ENCODE measurements at regions not wholly inside any gene's neighbourhood (a gene's known extent, or its start where the extent isn't known, plus 50 kb on each side); places are given as distances from the start of the nearest gene placed in this dataset.
A peak's percentile ranks its signal among the peaks of the same experiment; 100 is the strongest.
"Not testable (repeated sequence)": the region's sequence is repeated elsewhere in the genome, so short reads cannot be mapped to it uniquely, and the experiment has no call there.

DNA sequence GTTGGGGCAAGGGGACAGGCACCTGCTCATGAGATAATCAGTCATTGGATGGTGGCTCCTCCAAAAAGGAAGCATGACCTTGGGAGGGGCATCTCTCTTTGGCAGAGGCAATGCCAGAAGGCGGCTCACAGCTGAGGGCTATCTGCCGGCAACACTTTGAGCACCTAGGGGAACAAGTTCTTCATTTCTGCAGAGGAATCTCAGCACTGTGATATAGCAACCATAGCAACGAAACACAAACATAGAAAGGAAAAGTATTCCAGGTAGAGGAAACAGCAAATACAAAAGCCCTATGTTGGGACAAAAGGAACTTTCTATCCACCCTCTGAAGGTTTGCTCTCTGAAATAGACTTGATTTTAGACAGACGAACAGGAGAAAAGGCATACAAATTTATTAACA, 89.1 kb upstream of the NEDD4L start:
- DNase-seq (ENCODE audit: low read depth, low spot score) = no peak

GRCh38 chr18:57953883-57954282, 90.1 kb upstream of the NEDD4L start:
- no peak for DNase-seq (ENCODE audit: low read depth, low spot score)

DNA sequence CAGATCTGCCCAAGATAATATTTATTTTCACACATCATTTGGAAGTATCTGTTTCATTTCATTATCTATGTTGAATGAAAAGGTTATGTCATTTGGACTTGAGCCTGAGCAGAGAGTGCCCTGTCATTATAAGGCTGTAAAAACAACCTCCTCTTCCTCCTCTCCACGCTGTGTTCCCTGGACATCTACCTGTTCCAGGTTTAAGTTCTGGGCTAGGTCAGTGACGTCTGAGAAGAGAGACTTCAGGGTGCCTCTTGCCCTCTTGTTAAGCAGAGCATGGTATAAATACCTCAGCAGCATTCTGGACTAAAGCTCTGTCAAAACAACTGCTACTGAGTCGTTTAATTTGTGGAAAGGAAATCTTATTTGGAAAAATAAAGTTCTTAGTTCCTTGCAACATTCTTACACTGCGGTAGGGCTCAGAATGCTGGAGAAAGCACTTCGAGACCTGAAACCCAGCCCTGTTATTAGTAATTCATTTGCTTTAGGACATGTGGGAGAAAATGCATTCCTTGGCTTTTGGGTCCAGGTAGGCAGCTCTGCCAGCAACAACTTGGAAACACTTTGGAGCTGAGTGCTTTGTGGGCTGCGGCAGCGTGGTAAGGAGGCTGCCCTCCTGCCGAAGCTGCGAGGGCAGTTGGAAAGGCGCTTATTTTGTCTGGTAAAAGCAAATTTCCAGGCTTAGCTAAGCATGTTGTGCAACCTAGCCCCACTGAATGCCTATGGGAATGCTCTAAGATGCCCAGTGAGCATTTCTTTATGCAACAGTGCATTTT, 91.8 kb upstream of the NEDD4L start:
- DNase-seq (ENCODE audit: low read depth, low spot score) = no peak

GRCh38 chr18:57951117-57951796, 92.8 kb upstream of the NEDD4L start:
- no peak for DNase-seq (ENCODE audit: low read depth, low spot score)

- no peak for DNase-seq (ENCODE audit: low read depth, low spot score)
Measured at GRCh38 chr18:57950542-57950941, 93.5 kb upstream of the NEDD4L start.

GRCh38 chr18:57949335-57949734, 94.7 kb upstream of the NEDD4L start:
- DNase-seq (ENCODE audit: low read depth, low spot score) = not testable (repeated sequence)

- no peak for DNase-seq (ENCODE audit: low read depth, low spot score)
Measured at GRCh38 chr18:57947117-57947516, 96.9 kb upstream of the NEDD4L start.

GRCh38 chr18:57943723-57944122, 100.3 kb upstream of the NEDD4L start:
- no peak for DNase-seq (ENCODE audit: low read depth, low spot score)

DNA sequence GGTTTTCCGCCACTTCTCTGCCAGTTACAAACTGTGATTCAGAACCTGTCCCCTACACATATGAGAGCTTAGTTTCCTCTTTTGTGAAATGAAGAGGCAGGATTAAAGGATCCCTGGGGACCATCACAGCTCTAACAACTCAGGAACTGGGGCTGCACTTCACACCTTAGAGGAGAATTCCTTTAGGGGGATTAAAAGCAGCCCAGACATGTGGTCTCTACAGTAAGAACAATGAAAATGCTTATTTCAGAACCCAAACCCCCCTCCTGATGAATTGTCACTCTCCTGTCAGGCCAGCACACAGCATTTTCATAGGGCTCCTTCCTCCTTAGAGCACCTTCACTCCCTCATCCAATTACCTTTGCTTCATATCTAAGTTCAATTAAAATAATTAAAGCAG, 101.5 kb upstream of the NEDD4L start:
- DNase-seq (ENCODE audit: low read depth, low spot score) = peak; percentile 12

DNA sequence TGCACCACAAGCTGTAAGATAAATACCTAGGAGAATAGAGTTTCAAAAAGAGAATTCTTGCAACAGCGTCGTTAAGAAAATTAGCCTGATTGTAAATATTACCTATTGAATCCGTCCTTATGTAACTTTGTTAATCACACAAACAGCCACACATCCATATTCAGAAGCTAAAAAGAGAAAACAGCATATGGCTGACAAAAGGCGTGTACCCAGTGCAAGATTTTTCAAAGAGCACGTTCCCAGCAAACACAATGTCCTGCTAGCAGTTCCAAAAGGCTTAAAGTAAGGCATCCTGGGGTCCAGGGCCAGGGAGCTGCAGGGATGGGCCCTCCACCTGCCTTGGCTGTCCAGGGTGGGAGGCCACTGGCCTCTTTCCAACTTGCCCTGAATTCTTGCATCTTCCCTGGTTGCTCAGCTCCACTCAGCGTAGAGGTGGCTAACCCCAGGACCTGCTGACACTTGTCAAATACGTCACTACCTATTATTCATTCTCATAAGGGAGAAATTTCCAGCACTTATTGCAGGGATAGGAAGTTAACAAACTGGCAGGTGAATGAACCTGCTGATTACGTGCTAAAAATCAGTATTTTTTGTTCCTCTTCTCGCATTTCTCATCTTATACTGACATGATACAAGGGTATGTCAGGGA, 102.1 kb upstream of the NEDD4L start:
- DNase-seq (ENCODE audit: low read depth, low spot score) = no peak

DNA sequence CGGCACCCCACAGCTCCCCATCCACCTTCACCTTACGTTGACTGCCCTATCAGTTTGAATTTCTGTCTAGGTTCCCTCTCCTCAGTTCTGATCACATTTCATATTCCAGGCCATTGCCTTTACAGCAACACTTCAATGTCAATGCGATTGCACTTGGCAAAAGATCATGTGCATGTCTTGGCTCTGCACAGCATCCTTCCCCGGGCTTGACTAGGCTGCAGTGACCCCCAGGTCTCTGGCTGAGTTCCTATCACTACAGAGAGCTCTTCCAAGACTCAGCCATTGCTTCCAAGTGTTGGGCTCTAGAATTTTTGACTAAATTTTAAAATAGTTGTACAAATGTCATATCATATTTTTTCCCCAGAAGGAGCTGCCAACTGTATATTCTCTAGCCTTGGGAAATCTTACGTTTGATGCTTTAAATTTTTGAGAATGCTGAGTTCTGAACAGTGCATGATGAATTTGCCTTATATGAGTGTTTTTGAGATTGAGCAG, 103.8 kb upstream of the NEDD4L start:
- DNase-seq (ENCODE audit: low read depth, low spot score) = no peak

DNA sequence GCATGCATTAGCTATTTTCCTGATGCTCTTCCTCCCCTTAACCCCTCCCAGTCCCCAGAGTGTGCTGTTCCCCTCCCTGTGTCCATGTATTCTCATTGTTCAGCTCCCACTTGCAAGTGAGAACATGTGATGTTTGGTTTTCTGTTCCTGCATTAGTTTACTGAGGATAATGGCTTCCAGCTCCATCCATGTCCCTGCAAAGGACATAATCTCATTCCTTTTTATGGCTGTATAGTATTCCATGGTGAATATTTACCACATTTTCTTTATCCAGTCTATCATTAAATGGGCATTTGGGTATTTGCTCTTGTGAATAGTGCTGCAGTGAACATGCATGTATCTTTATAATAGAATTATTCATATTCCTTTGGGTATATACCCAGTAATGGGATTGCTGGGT, 109.7 kb upstream of the NEDD4L start:
- DNase-seq (ENCODE audit: low read depth, low spot score) = not testable (repeated sequence)

DNA sequence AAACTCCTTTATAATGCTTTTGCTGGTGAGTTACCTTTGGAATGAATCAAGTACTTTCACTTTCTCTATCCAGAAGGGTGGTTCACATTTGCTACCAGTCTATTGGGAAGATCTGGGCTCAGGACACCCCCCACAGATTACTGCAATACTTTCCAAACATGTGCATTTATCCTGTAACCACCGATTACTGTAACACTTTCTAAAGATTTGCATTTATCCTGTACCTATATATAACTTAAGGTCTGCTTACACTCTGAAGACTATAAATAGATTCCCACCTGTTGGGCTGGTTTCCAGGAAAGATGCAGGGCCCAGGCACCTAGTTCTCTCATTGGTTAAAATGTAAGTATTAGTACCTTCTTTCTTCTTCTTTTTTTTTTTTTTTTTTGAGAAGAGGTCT, 113.0 kb upstream of the NEDD4L start:
- DNase-seq (ENCODE audit: low read depth, low spot score) = no peak

GRCh38 chr18:57930476-57930875, 113.5 kb upstream of the NEDD4L start:
- no peak for DNase-seq (ENCODE audit: low read depth, low spot score)

GRCh38 chr18:57929922-57930321, 114.1 kb upstream of the NEDD4L start:
- no peak for DNase-seq (ENCODE audit: low read depth, low spot score)

GRCh38 chr18:57928466-57928865, 115.6 kb upstream of the NEDD4L start:
- no peak for DNase-seq (ENCODE audit: low read depth, low spot score)

GRCh38 chr18:57927511-57927910, 116.5 kb upstream of the NEDD4L start:
- no peak for DNase-seq (ENCODE audit: low read depth, low spot score)

GRCh38 chr18:57925706-57926105, 118.3 kb upstream of the NEDD4L start:
- no peak for DNase-seq (ENCODE audit: low read depth, low spot score)

DNA sequence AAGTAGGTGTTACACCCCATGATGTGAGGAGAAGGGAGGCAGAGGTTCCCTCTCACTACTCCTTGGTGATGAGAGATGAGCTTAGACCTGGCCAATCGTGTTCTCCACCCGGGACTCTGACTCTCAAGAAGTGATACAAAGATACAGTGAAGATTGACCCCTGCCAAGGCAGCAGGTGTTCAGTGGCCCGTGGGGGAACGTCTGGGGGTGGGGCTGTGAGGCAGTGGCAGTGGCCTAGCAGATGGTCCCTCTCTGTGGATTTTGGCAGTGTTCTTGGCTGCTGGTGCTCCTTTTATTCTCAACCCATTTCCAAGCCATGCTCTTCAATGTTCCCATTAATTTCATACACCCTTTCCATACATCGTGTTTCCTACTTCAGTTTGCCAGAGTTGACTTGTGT, 120.4 kb upstream of the NEDD4L start:
- DNase-seq (ENCODE audit: low read depth, low spot score) = no peak

DNA sequence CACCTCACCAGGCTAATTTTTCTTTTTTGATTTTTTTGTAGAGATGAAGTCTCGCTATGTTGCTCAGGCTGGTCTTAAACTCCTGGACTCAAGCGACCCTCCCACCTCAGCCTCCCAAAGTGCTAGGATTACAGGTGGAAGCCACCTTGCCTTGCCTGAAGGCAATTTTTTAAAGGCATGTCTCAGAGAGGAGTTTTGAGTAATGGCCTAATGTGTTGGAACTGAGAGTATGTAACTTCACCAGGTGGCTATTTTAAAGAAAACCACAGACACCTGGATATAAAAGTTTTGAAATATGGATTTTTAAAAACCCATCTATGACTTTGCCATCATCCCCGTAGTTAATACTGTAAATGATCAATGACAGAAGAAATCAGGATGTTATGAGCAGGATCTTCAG, 119.8 kb upstream of the ATP8B1 start:
- no peak for DNase-seq (ENCODE audit: low read depth, low spot score)

DNA sequence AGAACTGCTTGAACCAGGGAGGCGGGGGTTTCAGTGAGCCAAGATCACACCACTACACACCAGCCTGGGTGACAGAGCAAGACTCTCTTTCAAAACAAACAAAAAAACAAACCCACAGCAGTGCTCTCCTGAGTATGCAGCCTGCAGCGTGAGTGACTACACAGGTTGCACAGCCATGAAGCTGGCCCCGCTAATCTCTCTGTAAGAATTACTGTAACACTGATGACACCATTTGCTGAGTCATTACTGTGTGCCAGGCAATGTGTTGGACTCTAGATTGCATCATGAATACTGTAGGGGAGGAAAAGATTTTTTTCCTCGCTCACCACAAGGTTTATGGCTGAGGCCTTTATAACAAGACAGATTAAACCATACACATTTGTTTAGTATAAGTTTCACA, 118.6 kb upstream of the ATP8B1 start:
- DNase-seq (ENCODE audit: low read depth, low spot score) = no peak

DNA sequence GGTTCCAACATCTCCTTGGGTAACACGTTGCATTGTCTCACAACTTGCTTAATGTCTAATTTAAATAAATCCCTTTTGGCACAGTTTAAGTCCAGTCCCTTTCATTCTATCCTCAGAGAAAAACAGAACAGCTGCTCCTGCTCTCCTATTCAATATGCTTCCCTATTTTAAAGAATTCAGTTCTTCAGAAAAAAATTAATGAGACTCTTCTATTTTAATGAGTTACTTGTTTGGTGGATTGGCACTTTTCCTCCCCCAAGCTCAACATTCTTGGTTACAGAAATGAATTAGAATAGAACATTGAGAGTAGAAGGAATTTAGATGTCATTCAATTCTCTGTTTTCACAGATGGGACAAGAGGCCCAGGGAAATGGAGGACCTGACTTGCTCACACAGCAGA, 116.9 kb upstream of the ATP8B1 start:
- no peak for DNase-seq (ENCODE audit: low read depth, low spot score)

DNA sequence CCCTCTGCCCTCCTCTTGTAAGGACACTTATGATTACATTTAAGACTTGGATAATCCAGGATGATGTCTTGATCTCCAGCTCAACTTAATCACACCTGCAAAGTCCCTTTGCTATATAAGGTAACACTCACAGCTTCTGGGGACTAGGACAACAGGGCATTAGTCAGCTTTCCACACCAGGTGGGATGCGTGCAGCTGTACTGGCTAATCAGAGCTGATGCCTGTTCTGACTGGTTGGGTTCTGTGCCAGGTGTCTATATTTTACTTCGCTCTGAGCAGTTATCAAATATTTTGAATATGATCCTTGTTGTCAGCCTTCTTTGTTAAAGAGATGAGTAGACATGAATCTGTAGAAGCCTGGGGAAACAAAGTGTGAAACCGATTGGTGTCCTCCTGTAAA, 115.5 kb upstream of the ATP8B1 start:
- no peak for DNase-seq (ENCODE audit: low read depth, low spot score)
